HUES48 (cell line): ENCODE measurements at regions not wholly inside any gene's neighbourhood (a gene's known extent, or its start where the extent isn't known, plus 50 kb on each side); places are given as distances from the start of the nearest gene placed in this dataset.

Experiments used
- H3K27ac ChIP-seq: one replicate; pipeline ENCODE4 v1.7.0; 2013; ENCODE audit warnings: low read depth, low read length, inconsistent platforms
- H3K27me3 ChIP-seq: 2 replicates; pipeline ENCODE4 v1.6.1; 2013; ENCODE audit warnings: mild to moderate bottlenecking, low read length; ENCODE audit not compliant: control insufficient read depth, insufficient read depth
- H3K36me3 ChIP-seq: 2 replicates; pipeline ENCODE4 v1.6.1; 2013; ENCODE audit warnings: low read length; ENCODE audit not compliant: control insufficient read depth, insufficient read depth
- H3K4me1 ChIP-seq: 2 replicates; pipeline ENCODE4 v1.6.1; 2013; ENCODE audit warnings: mild to moderate bottlenecking, low read length; ENCODE audit not compliant: control insufficient read depth, insufficient read depth
- H3K4me3 ChIP-seq: 2 replicates; pipeline ENCODE4 v1.5.1; 2013; ENCODE audit warnings: mild to moderate bottlenecking, low read depth, low read length
- H3K9ac ChIP-seq: 2 replicates; pipeline ENCODE4 v1.6.1; 2013; ENCODE audit warnings: mild to moderate bottlenecking, low read depth, low read length, moderate library complexity
- H3K9me3 ChIP-seq: 2 replicates; pipeline ENCODE4 v1.6.1; 2013; ENCODE audit warnings: low read length; ENCODE audit not compliant: control insufficient read depth, insufficient read depth

GRCh38 chr2:6789559-6790138 lies 76.1 kb downstream of the CMPK2 start:
- H3K9ac ChIP-seq: no peak overlapping the region
- H3K27ac ChIP-seq: no peak overlapping the region
- no peaks in the 10 kb centered on the region for H3K36me3 ChIP-seq
- H3K27me3 ChIP-seq: no peaks in the 10 kb centered on the region
- no peaks in the 10 kb centered on the region for H3K9me3 ChIP-seq
- no peak overlapping the region for H3K4me3 ChIP-seq
- H3K4me1 ChIP-seq: no peaks in the 10 kb centered on the region

- H3K4me3 ChIP-seq: no peak overlapping the region
- H3K36me3 ChIP-seq: no peaks in the 10 kb centered on the region
- no peaks in the 10 kb centered on the region for H3K4me1 ChIP-seq
- no peaks in the 10 kb centered on the region for H3K9me3 ChIP-seq
- H3K27ac ChIP-seq: no peak overlapping the region
- no peak overlapping the region for H3K9ac ChIP-seq
- no peaks in the 10 kb centered on the region for H3K27me3 ChIP-seq
Observed at GRCh38 chr2:6791682-6792081, 74.0 kb downstream of the CMPK2 start.

- Histone ChIP-seq H3K27me3 (no peaks in the 10 kb centered on the region), H3K9me3 (no peaks in the 10 kb centered on the region), H3K36me3 (no peaks in the 10 kb centered on the region), H3K9ac (no peak overlapping the region), H3K4me3 (no peak overlapping the region), H3K4me1 (no peaks in the 10 kb centered on the region), H3K27ac (no peak overlapping the region)
Observed at GRCh38 chr2:6792883-6793282, 72.8 kb downstream of the CMPK2 start.

GRCh38 chr2:6793371-6793770 lies 72.3 kb downstream of the CMPK2 start:
- H3K9ac ChIP-seq: no peak overlapping the region
- no peak overlapping the region for H3K4me3 ChIP-seq
- H3K27ac ChIP-seq: no peak overlapping the region
- H3K27me3 ChIP-seq: no peaks in the 10 kb centered on the region
- no peaks in the 10 kb centered on the region for H3K9me3 ChIP-seq
- H3K4me1 ChIP-seq: no peaks in the 10 kb centered on the region
- no peaks in the 10 kb centered on the region for H3K36me3 ChIP-seq

GRCh38 chr2:6793913-6794312 lies 71.8 kb downstream of the CMPK2 start:
- no peak overlapping the region for H3K4me3 ChIP-seq
- no peak overlapping the region for H3K27ac ChIP-seq
- no peaks in the 10 kb centered on the region for H3K4me1 ChIP-seq
- H3K27me3 ChIP-seq: no peaks in the 10 kb centered on the region
- no peaks in the 10 kb centered on the region for H3K9me3 ChIP-seq
- H3K9ac ChIP-seq: no peak overlapping the region
- no peaks in the 10 kb centered on the region for H3K36me3 ChIP-seq

GRCh38 chr2:6794448-6794847 lies 71.3 kb downstream of the CMPK2 start:
- Histone ChIP-seq H3K4me3 (no peak overlapping the region), H3K36me3 (no peaks in the 10 kb centered on the region), H3K9ac (no peak overlapping the region), H3K4me1 (no peaks in the 10 kb centered on the region), H3K27me3 (no peaks in the 10 kb centered on the region), H3K9me3 (no peaks in the 10 kb centered on the region), H3K27ac (no peak overlapping the region)
